GM19395 (cell line): ENCODE measurements at regions not wholly inside any gene's neighbourhood (a gene's known extent, or its start where the extent isn't known, plus 50 kb on each side); places are given as distances from the start of the nearest gene placed in this dataset.
"Not testable (repeated sequence)": the region's sequence is repeated elsewhere in the genome, so short reads cannot be mapped to it uniquely, and the experiment has no call there.

Source experiments
- ATAC-seq: cut with Tn5 transposase; IDR thresholded peaks from one replicate; pipeline ENCODE4 v1.9.1; 2021; ENCODE audit warnings: mild to moderate bottlenecking, moderate library complexity; ENCODE audit not compliant: unreplicated experiment

DNA sequence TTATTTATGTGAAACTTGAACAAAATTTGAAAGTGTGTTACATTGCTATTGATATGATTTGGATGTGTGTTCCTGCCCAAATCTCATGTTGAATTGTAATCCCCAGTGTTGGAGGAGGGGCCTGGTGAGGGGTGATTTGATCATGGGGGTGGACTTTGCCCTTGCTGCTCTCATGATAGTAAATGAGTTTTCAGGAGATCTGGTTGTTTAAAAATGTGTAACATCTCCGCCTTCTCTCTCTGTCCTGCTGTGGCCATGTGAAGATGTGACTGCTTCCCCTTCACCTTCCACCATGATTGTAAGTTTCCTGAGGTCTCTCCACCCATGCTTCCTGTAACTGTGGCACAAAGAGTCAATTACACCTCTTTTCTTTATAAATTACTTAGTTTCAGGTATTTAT lies 1731.0 kb downstream of the SLITRK5 start:
- ATAC-seq: no peak

DNA sequence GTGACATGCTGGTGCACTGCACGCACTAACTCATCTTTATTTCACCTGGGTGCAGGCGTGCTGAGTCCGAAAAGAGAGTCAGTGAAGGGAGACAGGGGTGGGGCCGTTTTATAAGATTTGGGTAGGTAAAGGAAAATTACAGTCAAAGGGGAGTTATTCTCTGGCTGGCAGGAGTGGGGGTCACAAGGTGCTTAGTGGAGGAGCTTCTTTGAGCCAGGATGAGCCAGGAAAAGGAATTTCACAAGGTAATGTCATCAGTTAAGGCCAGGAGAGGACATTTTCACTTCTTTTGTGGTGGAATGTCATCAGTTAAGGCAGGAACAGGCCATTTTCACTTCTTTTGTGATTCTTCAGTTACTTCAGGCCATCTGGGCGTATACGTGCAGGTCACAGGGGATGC lies 1734.9 kb downstream of the SLITRK5 start:
- ATAC-seq: not testable (repeated sequence)

DNA sequence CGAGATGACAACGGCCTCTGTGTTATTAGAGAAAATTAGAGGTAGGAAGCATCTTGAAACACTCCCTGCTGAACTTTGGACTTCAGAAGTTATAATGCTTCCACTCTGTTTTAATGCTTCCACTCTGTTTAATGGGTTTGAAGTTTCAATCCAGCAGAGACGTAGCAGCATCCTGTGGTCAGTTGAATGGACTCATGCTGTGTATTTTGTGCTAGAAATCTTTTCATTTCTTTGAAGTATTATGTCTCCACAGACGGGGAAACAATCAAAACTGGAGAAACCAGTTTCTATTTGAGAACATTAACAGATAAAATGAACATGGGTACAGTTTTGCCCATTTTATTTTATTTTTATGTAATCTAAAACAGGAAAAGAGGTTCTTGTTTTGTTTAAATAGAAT lies 1736.2 kb downstream of the SLITRK5 start:
- no peak for ATAC-seq

DNA sequence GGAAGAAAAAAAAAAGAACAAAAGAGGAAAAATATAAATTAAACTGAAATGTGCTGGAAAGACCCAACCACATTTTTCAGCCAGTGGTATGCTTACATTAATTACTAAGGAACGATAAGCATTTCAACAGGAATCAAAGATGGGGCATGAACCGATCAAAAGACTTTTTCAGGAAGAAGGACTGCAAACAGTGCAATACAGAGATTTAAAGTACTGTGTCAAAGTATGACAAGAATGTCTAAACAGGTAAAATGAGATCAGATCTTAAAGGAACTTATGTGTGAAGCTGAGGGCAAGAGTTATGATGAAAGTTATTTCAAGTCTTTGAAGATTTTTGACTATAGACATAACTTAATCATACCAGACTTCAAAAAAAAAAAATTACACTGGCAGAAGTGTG lies 1761.8 kb downstream of the SLITRK5 start:
- ATAC-seq: no peak

DNA sequence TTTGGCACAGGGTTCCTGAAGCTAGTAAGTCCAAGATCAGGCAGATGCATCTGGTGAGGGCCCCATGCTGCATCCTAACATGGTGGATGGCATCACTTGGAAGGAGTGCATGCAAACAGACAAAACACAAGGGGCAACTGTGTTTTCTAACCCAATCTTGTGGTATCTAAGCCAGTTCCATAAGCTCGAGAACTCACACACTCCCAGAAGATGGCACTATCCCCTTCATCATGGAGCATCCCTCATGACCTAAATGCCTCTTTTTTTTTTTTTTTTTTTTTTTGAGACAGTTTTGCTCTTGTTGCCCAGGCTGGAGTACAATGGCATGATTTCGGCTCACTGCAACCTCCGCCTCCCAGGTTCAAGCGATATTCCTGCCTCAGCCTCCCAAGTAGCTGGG lies 1763.5 kb downstream of the SLITRK5 start:
- ATAC-seq: not testable (repeated sequence)

DNA sequence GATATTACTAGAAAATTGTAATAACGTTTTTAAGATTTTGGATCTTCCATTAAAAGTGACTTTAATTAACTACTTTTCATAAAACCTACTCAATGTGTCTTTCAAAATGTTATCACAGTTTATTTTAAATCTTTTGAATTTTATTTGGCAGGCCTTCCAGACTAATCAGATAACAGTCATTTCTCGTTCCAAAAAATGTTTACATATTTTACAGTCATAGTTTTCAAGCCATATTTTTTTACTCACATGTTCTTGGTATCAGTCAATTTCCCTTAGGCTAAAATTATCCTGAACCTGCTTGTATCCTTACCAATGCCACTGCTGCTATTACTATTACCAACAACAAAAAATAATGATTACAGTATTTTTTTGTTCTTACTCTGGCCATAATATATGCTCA lies 1783.5 kb downstream of the SLITRK5 start:
- ATAC-seq: no peak

DNA sequence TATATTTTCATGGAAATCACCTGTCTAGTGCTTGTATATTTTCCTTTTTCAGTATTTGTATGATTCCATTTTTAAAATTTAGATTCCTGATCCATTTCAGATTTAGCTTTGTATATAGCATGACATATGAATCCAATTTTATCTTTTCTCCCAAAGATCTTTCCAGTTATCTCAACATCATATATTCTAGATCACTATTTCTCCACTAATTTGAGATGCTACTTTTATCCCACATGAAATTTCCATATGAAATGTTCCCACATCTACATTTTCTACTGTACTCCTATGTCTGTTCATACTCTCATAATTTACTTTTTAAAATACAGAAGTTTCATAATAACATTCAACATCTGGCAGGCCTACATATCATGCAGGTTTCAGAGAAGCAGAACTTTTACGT lies 1784.1 kb downstream of the SLITRK5 start:
- no peak for ATAC-seq

DNA sequence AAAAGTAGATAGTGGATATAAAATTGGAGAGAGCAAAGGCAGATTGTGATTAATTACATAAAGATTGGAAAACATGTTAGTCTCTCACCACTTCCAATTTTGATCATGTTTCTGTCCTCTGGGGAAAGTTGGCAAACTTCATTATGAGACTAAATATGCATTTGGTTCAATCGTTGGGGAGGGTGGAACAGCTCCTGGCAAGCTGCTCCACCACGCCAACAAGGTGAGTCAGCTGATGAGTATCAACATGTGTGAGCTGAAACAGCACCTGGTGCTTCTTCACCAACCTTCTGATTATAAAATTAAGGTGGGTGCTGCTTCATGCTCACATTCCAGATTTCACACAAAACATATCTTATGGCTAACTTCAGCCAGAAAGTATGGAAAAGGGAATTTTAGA lies 1784.6 kb downstream of the SLITRK5 start:
- ATAC-seq: no peak

DNA sequence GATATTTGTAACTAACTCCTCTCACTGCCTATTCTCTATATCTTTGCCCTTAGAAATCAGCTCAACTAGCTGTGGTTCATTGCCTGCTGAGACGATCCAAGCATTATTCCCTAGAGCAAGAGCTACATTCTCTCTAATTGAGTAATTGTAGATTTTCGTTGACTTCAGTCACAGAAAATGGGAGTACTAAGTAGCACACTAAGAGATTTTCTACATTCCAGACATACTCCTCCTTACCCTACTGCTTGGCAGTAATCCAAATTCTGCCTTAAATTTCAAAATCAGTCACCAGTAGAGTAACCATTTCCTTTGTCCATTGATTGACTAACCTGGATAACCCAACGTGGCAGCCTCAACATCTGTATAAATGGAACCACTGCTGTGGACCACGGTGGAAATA lies 1786.8 kb downstream of the SLITRK5 start:
- ATAC-seq: no peak

DNA sequence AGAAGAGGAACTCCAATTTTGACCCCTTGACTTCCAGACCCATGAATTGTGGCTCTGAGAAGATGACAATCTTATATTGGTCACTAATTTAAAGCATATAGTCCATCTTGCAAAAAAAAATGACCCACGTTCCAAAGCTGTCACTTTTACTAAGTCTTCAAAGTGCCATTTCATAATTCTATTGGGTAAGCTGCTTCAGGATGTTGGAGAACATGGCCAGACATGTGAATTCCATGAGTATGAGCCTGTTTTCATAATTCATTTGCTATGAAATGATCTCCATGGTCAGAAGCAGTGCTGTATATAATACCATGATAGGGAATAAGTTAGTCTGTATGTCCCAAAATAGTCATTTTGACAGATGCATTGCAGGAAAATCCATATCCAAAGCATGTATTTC lies 1787.3 kb downstream of the SLITRK5 start:
- ATAC-seq: no peak

DNA sequence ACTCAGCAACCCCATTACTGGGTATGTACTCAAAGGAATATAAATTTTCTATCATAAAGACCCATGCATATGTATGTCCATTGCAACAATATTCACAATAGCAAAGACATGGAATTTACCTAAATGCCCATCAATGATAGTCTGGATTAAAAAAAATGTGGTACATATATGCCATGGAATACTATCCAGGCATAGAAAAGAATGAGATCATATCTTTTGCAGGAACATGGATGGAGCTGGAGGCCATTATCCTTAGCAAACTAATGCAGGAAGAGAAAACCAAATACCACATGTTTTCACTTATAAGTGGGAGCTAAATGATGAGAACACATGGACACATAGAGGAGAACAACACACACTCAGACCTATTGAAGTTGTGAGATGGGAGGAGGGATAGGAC lies 1789.7 kb downstream of the SLITRK5 start:
- ATAC-seq: not testable (repeated sequence)

DNA sequence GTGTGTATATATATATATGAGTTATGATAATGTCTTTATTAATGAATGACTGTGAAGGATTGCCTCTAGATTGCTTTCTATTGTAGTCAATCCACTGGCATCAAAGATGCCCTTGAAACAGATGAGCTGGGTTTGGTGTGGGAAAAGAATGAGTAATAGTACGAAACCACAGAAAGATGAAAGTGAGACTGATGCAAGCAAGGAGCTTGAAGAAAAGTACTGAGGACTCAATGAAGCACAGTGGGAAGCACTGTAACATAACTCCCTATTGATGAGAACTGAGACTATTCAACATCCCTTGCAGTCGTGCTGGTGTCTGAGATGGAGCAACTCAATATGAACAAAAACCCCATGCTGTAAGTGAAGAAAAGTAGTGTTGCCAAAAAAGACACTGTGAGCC lies 1794.2 kb downstream of the SLITRK5 start:
- no peak for ATAC-seq

DNA sequence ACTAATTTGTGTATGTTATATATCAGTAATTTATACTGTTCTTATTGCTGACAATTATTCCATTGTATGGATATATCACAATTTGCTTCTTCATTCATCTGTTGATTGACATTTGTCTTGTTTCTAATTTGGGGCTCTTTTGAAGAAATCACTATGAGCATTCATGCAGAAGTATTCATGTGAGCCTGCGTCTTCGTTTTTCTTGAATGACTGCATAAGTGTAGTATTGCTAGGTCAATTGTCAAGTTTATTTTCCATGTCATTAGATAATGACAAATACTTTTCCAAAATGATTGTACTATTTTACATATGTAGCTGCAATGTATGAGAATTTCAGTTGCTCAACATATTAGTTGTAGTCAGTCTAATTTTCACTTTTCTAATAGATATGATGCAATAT lies 1796.9 kb downstream of the SLITRK5 start:
- ATAC-seq: no peak

DNA sequence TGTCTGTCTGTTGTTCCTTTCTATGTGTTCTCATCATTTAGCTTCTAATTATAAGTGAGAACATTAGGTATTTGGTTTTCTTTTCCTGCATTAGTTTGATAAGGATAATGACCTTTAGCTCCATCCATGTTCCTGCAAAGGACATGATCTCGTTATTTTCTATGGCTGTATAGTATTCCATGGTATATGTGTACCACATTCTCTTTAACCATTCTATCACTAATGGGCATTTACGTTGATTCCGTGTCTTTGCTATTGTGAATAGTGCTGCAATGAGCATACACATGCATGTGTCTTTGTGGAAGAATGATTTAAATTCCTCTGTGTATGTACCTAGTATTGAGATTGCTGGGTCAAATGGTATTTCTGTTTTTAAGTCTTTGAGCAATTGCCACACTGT lies 1799.7 kb downstream of the SLITRK5 start:
- ATAC-seq: no peak

DNA sequence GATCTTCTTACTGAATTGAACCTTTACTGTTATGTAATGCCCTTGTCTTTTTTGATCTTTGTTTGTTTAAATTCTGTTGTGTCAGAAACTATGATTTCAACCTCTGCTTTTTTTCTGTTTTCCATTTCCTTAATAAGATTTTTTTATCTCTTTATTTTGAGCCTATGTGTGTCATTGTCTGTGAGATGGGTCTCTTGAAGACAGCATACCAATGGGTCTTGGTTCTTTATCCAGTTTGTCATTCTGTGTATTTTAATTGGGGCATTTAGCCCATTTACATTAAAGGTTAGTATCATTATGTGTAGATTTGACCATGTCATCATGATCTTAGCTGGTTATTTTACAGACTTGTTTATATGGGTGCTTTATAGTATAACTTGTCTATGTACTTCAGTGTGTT lies 1803.3 kb downstream of the SLITRK5 start:
- ATAC-seq: no peak

DNA sequence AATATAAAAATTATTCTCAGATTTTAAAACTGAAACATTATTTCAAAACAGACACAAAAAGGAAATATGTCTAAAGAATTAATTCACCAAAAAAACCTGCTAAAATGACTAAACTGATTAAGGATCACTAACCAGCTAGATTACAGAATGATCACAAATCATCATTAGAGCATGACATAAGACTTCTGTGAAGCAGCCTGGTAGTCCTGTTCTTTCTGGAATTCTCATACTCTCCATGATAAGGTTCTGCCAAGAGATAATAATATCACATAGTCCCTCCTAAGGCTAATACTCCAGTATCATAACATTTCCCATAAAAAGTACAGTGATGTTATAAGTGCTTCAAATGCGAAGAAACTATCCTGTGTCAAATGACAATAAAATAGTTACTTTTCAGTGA lies 1814.9 kb downstream of the SLITRK5 start:
- ATAC-seq: no peak

DNA sequence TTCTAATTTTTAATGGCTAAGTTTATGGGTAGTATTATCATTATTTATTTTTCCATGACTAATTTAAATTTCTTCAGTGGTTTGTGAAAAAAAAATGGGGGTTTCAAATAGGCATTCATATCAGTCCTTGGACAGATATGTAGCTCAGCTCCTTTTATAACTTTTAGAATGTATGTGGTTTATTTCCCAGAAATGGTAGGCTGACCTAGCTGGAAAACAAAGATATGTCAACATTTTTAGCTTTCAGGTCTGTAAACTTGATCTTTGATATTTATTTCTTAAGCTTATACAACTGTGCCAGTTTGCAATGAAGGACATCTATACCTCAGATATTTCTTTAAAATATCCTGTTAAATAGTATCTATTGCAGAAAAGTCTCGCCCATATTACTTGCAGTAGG lies 1815.5 kb downstream of the SLITRK5 start:
- ATAC-seq: no peak

DNA sequence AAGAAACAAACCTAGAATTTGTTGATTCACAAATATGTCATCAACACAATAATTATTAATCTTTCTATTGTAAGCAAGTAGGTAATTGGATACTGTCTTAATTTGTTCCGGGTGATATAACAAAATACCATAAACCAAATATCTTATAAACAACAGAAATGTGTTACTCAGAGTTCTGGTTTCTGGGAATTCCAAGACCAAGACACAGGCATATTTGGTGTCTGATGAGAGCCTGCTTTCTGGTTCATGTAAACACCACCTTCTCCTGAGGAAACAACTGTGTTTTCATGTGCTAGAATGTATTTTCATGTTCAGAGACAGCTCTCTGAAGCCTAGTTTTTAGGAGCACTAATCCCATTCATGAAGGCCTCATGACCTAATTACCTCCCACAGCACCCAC lies 1819.5 kb downstream of the SLITRK5 start:
- no peak for ATAC-seq

DNA sequence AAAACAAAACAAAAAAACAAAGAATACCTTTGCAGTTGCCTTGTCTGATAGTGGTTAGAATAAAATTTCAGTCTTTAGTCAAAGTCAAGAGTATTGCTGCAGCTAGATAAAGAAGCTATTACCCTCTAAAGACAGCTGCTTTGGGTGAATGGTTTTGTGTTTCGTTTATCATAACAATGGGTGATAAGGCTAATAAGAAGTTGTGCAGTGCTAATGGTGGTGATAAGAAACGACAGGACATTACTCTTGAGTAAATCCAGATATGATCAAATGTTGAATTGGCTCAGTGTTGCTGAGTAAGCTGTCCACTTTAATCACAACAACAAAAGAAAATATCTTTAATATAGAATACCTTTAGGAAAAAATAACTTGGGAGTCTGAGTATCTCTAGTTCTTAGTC lies 1825.3 kb downstream of the SLITRK5 start:
- no peak for ATAC-seq

DNA sequence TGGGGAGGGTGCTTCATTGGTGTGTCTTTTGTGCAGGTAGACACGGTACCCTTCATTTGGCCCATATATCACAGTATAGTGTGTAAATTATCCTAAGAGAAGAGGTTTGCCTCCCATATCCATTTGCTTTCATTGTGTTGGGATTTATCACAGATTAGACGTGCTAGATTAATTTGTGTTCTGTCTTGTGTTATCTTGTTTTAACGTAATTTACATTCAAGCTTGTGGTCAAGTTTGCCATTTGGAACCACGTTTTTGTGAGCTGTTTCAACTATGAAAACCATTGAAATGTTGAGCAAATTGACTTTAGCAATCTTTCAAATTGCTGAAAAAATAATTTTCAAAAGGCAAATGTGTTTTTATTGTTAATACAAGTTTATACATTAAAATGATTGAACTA lies 1826.5 kb downstream of the SLITRK5 start:
- no peak for ATAC-seq

DNA sequence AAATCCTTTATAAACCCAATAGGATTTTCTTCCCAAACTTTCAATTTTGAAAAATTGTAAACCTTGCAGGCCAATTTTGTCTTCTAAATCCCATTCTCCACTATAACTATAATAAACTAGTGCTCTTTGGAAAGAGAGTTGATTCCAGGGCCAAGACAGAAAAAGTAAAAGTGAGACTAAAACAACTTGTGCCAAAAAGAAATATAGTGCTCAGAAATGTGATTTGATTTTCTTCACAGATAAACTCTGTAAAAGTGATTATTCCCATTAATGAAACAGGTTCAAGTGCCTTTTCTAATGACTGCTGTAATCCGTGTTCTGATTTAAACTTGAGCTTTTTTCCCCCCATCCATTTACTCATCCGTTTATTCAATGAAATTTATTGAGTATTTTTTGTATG lies 1831.1 kb downstream of the SLITRK5 start:
- no peak for ATAC-seq

DNA sequence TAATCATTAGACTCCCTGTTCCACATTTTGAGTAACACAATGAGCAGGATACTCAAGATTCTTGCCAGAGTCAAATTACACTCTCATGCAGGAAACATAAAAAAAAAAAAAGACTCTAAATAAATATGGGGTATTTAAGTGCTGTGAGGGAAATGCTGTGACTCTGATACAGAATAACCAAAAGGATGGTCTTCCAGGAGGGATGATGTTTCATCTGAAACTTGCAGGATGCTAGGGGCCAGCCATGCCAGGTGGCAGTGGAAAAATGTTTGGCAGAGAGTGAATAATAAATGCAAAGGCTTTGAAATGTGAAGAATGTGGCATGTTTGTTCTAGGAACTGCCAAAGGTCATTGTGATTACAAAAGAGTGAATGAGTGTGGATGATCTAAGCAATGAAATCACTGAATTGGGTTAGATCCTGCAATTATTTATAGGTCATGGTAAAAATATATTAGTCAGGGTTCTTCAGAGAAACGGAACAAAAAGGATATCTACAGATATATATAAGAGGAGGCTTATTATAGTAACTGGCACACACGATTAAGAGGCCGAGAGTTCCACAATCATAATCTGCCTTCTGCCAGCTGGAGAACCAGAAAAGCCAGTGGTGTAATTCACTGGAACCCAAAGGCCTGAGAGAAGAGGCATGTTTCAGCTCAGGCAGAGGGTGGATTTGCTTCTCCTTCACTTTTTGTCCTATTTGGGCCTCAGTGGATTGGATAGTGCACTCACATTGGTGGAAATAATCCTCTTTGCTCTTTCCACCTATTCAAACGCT lies 1832.8 kb upstream of the MIR17HG start:
- no peak for ATAC-seq

DNA sequence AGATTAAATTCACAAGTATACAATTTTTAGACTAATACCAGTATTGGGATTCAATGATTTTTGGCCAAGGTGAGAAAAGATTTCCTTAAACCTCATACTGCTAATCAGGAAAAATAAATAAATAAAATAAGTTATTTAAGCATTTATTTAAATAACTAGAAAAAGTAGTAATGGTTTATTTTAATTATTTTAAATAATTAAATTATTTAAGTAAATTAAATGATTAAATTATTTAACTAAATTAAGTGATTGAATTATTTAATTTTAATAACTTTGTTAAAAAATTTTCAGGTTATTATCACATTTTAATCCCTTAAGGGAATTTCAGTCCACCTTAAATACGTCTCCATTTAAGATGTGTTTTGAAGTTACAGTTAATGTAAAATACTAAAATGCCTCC lies 1831.5 kb upstream of the MIR17HG start:
- ATAC-seq: no peak
